HG03575 (cell line): ENCODE measurements at regions not wholly inside any gene's neighbourhood (a gene's known extent, or its start where the extent isn't known, plus 50 kb on each side); places are given as distances from the start of the nearest gene placed in this dataset.
"Not testable (repeated sequence)": the region's sequence is repeated elsewhere in the genome, so short reads cannot be mapped to it uniquely, and the experiment has no call there.

Source experiments
- ATAC-seq: cut with Tn5 transposase; IDR thresholded peaks from one replicate; pipeline ENCODE4 v1.9.1; 2021; ENCODE audit not compliant: unreplicated experiment, insufficient number of reproducible peaks, low FRiP score; ENCODE audit errors: extremely low read depth

- no peak for ATAC-seq
Measured at GRCh38 chr21:15119486-15119885, 54.7 kb upstream of the NRIP1 start.

- no peak for ATAC-seq
Measured at GRCh38 chr21:15121097-15121654, 56.4 kb upstream of the NRIP1 start.

- ATAC-seq = no peak
Measured at GRCh38 chr21:15121655-15122120, 56.9 kb upstream of the NRIP1 start.

DNA sequence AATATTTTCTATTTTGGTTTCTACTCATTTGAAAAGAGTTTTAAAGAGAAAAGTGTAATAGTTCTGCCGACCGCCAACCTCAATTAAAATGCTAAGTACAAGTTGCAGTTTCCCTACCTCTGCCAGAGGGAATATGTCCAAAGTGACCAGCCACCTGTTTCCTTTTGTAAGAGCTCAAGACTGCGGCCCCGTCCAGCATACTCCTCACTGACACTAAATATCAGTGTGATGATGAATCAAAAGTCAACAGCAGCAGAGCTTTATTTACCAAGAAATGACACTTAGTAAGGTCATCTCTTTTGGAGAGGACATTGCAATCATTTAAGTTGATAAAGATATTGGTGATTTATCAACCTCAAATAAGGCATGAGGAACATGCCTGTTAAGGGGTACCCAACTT, 57.4 kb upstream of the NRIP1 start:
- ATAC-seq = no peak

- ATAC-seq = no peak
Measured at GRCh38 chr21:15124731-15125130, 59.9 kb upstream of the NRIP1 start.

- no peak for ATAC-seq
Measured at GRCh38 chr21:15126948-15127347, 62.1 kb upstream of the NRIP1 start.

GRCh38 chr21:15127437-15127836, 62.6 kb upstream of the NRIP1 start:
- ATAC-seq = no peak

GRCh38 chr21:15128267-15128666, 63.5 kb upstream of the NRIP1 start:
- ATAC-seq = no peak

GRCh38 chr21:15128714-15129113, 63.9 kb upstream of the NRIP1 start:
- not testable (repeated sequence) for ATAC-seq

DNA sequence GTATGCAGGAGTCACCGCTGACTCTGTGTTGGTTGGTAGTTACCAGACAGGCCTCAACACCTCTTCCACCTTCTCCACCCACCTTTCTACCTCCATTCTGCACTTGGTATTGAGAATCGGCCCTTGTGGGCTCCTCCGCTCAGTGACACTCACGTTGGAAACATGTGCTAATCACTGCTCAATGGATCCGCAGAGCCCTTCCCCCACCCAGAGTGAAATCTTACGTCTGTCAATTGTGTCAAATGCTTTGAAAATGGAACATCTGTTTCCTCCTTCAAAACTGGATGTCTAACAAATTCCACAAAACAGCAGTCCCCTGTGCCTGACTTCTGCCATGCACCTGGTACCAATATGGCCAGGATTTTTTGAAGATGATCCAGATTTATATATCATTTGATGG, 65.5 kb upstream of the NRIP1 start:
- ATAC-seq = no peak

DNA sequence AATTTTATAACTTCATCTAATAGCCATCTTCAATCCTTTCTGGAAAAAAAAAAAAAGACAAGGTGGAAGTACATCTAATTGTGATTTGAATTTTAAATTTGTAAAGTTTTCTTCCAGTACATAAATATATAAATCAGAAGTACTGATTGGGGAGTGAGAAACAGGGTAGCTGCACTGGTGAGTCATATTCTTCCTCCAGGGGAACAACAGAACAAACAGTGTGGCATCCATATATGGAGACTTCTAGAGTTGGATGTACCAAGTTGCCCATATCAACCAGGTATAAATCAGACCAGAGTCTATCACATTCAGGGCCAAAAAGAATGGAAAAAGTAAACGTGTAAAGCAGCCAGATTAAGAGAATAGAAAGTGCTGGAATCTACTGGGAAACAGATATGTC, 66.0 kb upstream of the NRIP1 start:
- no peak for ATAC-seq

GRCh38 chr21:15132781-15133180, 68.0 kb upstream of the NRIP1 start:
- no peak for ATAC-seq

GRCh38 chr21:15134701-15135470, 70.1 kb upstream of the NRIP1 start:
- ATAC-seq = no peak

GRCh38 chr21:15135867-15136629, 71.2 kb upstream of the NRIP1 start:
- no peak for ATAC-seq

DNA sequence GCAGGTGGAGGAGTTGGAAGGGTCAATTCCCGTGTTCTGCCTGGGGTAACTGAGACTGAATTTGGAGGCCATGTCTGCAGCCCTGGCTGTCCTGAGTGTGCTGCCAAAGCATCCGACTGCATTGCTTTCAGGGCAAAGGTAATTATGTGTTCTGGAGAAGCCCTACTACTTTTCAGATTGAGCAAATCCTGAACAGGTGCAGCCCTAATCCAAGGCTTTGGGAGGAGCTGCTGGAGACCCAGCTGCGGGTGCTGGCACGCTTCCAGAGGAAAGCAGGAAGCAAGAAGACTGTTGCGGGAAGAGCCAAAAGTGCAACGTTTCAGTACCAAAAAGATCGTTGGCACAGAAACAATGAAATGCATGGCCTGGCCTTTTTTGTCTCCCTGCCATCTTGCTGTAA, 73.7 kb upstream of the NRIP1 start:
- ATAC-seq = no peak

GRCh38 chr21:15139898-15140297, 75.1 kb upstream of the NRIP1 start:
- no peak for ATAC-seq

DNA sequence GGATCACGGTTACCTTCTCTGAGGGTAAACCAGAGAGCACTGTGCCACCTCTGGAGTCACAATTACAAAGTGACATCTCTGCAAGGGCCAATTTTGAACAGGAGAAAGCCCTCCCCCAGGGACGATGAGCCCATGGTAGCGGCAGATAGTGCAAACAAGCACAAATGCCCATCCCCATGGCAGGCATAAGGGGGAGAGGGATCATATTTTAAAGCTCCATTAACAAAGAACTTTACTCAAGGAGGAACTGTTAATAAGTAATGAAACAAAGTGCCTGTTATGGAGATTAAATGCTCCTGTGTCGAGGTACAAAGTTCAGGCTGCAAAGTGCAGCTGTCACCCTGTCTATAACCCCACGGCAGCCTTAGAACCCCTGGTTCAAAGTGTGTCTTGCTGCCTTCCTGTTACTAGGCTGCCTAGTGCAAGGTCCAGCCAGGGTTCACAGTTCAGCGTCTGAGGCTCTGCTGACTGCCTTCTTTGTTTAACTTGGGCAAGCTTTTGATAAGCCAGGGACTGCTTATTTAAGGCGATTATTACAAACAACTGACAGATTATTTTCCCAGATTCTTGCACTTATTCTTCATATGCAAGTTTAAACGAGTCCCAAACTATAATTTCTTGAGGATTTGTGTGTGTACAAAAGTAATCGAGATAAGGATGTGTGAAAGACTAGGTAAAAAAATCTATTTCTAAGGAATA, 75.7 kb upstream of the NRIP1 start:
- ATAC-seq = no peak

GRCh38 chr21:15141261-15141970, 76.6 kb upstream of the NRIP1 start:
- no peak for ATAC-seq

- no peak for ATAC-seq
Measured at GRCh38 chr21:15144026-15144425, 79.2 kb upstream of the NRIP1 start.
